ENCODE measurements at regions not wholly inside any gene's neighbourhood (a gene's known extent, or its start where the extent isn't known, plus 50 kb on each side); places are given as distances from the start of the nearest gene placed in this dataset.
"Not testable (repeated sequence)": the region's sequence is repeated elsewhere in the genome, so short reads cannot be mapped to it uniquely, and the experiment has no call there.

- H3K36me3 ChIP-seq; H3K27ac ChIP-seq; H3K9me3 ChIP-seq (replicated peaks); H3K4me1 ChIP-seq; H3K4me3 ChIP-seq; H3K27me3 ChIP-seq; DNase-seq: not testable (repeated sequence)
Observed at GRCh38 chr6:27045131-27045530, 202.4 kb upstream of the PRSS16 start.

GRCh38 chr6:27047725-27048124 lies 199.8 kb upstream of the PRSS16 start:
- not testable (repeated sequence) for H3K36me3 ChIP-seq; H3K4me3 ChIP-seq; DNase-seq; H3K27me3 ChIP-seq; H3K4me1 ChIP-seq; H3K9me3 ChIP-seq (replicated peaks); H3K27ac ChIP-seq

GRCh38 chr6:27049863-27050781 lies 197.4 kb upstream of the PRSS16 start:
- Histone ChIP-seq H3K4me1 (no peaks in the 10 kb centered on the region), H3K9me3 (replicated peaks) (no peaks in the 10 kb centered on the region), H3K36me3 (no peaks in the 10 kb centered on the region), H3K27me3 (no peaks in the 10 kb centered on the region), H3K27ac (no peak overlapping the region), H3K4me3 (no peak overlapping the region)
- DNase-seq, result no peak

- not testable (repeated sequence) for H3K4me3 ChIP-seq; H3K36me3 ChIP-seq; H3K4me1 ChIP-seq; H3K9me3 ChIP-seq (replicated peaks); DNase-seq; H3K27ac ChIP-seq; H3K27me3 ChIP-seq
Observed at GRCh38 chr6:27052082-27052730, 195.3 kb upstream of the PRSS16 start.

- no peak overlapping the region for H3K27ac ChIP-seq
- no peak for DNase-seq
- H3K4me3 ChIP-seq, result no peak overlapping the region
- no peaks in the 10 kb centered on the region for H3K9me3 ChIP-seq (replicated peaks)
- H3K27me3 ChIP-seq, result no peaks in the 10 kb centered on the region
- H3K4me1 ChIP-seq, result no peaks in the 10 kb centered on the region
- H3K36me3 ChIP-seq, result no peaks in the 10 kb centered on the region
Observed at GRCh38 chr6:27052731-27053082, 194.8 kb upstream of the PRSS16 start.

- DNase-seq, result no peak
- no peaks in the 10 kb centered on the region for H3K36me3 ChIP-seq
- no peaks in the 10 kb centered on the region for H3K9me3 ChIP-seq (replicated peaks)
Observed at GRCh38 chr6:27053738-27054137, 193.8 kb upstream of the PRSS16 start.

GRCh38 chr6:27056615-27057014 lies 190.9 kb upstream of the PRSS16 start:
- H3K27me3 ChIP-seq, result no peaks in the 10 kb centered on the region
- H3K27ac ChIP-seq, result no peak overlapping the region
- DNase-seq, result no peak
- no peaks in the 10 kb centered on the region for H3K4me1 ChIP-seq
- no peak overlapping the region for H3K4me3 ChIP-seq
- no peaks in the 10 kb centered on the region for H3K9me3 ChIP-seq (replicated peaks)
- no peaks in the 10 kb centered on the region for H3K36me3 ChIP-seq

More at GRCh38 chr6:27053738-27054137, 193.8 kb upstream of the PRSS16 start:
- H3K4me1 ChIP-seq, result no peaks in the 10 kb centered on the region
- no peak overlapping the region for H3K4me3 ChIP-seq
- H3K27ac ChIP-seq, result no peak overlapping the region
- no peaks in the 10 kb centered on the region for H3K27me3 ChIP-seq

GRCh38 chr6:27059621-27060425 lies 187.7 kb upstream of the PRSS16 start:
- Histone ChIP-seq H3K36me3 (no peaks in the 10 kb centered on the region), H3K27ac (no peak overlapping the region), H3K4me1 (peaks cover 10% of the 10 kb centered on the region), H3K9me3 (replicated peaks) (no peaks in the 10 kb centered on the region), H3K4me3 (no peak overlapping the region), H3K27me3 (no peaks in the 10 kb centered on the region)
- no peak for DNase-seq

GRCh38 chr6:27061235-27061993 lies 186.1 kb upstream of the PRSS16 start:
- no peak overlapping the region for H3K4me3 ChIP-seq
- H3K27me3 ChIP-seq, result no peaks in the 10 kb centered on the region
- H3K9me3 ChIP-seq (replicated peaks), result no peaks in the 10 kb centered on the region
- no peak for DNase-seq
- H3K27ac ChIP-seq, result no peak overlapping the region
- no peaks in the 10 kb centered on the region for H3K36me3 ChIP-seq
- H3K4me1 ChIP-seq, result peaks cover 10% of the 10 kb centered on the region

- Histone ChIP-seq H3K9me3 (replicated peaks) (no peaks in the 10 kb centered on the region), H3K36me3 (no peaks in the 10 kb centered on the region), H3K4me3 (no peak overlapping the region), H3K27ac (peak overlapping the region; percentile 8; the same call in 1 of the 2 replicates), H3K4me1 (peaks cover 10% of the 10 kb centered on the region), H3K27me3 (no peaks in the 10 kb centered on the region)
- DNase-seq, result no peak
Observed at GRCh38 chr6:27062755-27063154, 184.7 kb upstream of the PRSS16 start.

- H3K27ac ChIP-seq, result no peak overlapping the region
- no peaks in the 10 kb centered on the region for H3K9me3 ChIP-seq (replicated peaks)
- DNase-seq, result no peak
- H3K27me3 ChIP-seq, result no peaks in the 10 kb centered on the region
- no peaks in the 10 kb centered on the region for H3K36me3 ChIP-seq
- H3K4me3 ChIP-seq, result no peak overlapping the region
- peaks cover 10% of the 10 kb centered on the region for H3K4me1 ChIP-seq
Observed at GRCh38 chr6:27065183-27065582, 182.3 kb upstream of the PRSS16 start.

- H3K4me3 ChIP-seq, result no peak overlapping the region
- H3K27ac ChIP-seq, result no peak overlapping the region
- no peaks in the 10 kb centered on the region for H3K9me3 ChIP-seq (replicated peaks)
- H3K4me1 ChIP-seq, result peaks cover 10% of the 10 kb centered on the region
- H3K27me3 ChIP-seq, result no peaks in the 10 kb centered on the region
- DNase-seq, result no peak
- H3K36me3 ChIP-seq, result no peaks in the 10 kb centered on the region
Observed at GRCh38 chr6:27066381-27066780, 181.1 kb upstream of the PRSS16 start.

GRCh38 chr6:27066802-27067201 lies 180.7 kb upstream of the PRSS16 start:
- Histone ChIP-seq H3K27me3 (no peaks in the 10 kb centered on the region), H3K4me1 (peaks cover 10% of the 10 kb centered on the region), H3K4me3 (no peak overlapping the region), H3K27ac (no peak overlapping the region), H3K9me3 (replicated peaks) (no peaks in the 10 kb centered on the region), H3K36me3 (no peaks in the 10 kb centered on the region)
- DNase-seq, result peak in 1 of 2 experiments; percentile 16

- no peaks in the 10 kb centered on the region for H3K27me3 ChIP-seq
- H3K4me3 ChIP-seq, result no peak overlapping the region
- H3K4me1 ChIP-seq, result no peaks in the 10 kb centered on the region
- no peak overlapping the region for H3K27ac ChIP-seq
- no peak for DNase-seq
- no peaks in the 10 kb centered on the region for H3K9me3 ChIP-seq (replicated peaks)
- H3K36me3 ChIP-seq, result no peaks in the 10 kb centered on the region
Observed at GRCh38 chr6:27073441-27073840, 174.1 kb upstream of the PRSS16 start.
